ENCODE measurements at regions not wholly inside any gene's neighbourhood (a gene's known extent, or its start where the extent isn't known, plus 50 kb on each side); places are given as distances from the start of the nearest gene placed in this dataset.

GRCh38 chr6:19269341-19269898 is 567.8 kb upstream of the ID4 start:
- no peak for TF ChIP-seq CTCF (IDR thresholded peaks at IDR 0.05)
- H3K27me3 ChIP-seq = no peaks in the 10 kb centered on the region
- intact Hi-C loops (cut with DNase I) = no loop called here
- no peaks in the 10 kb centered on the region for H3K9me3 ChIP-seq
- no peak overlapping the region for H3K4me3 ChIP-seq
- DNase-seq (no peak), ATAC-seq (peak; percentile 9)
- no peak overlapping the region for H3K27ac ChIP-seq
- H3K36me3 ChIP-seq = no peaks in the 10 kb centered on the region
- no peaks in the 10 kb centered on the region for H3K4me1 ChIP-seq

GRCh38 chr6:19270616-19271015 is 566.6 kb upstream of the ID4 start:
- Histone ChIP-seq H3K36me3 (no peaks in the 10 kb centered on the region), H3K27ac (no peak overlapping the region), H3K9me3 (no peaks in the 10 kb centered on the region), H3K4me3 (no peak overlapping the region), H3K27me3 (no peaks in the 10 kb centered on the region), H3K4me1 (no peaks in the 10 kb centered on the region)
- no peak for TF ChIP-seq CTCF (IDR thresholded peaks at IDR 0.05)
- DNase-seq (peak; percentile 59), ATAC-seq (no peak)
- intact Hi-C loops (cut with DNase I) = no loop called here

GRCh38 chr6:19279273-19279684 is 557.9 kb upstream of the ID4 start:
- Histone ChIP-seq H3K4me3 (no peak overlapping the region), H3K27me3 (no peaks in the 10 kb centered on the region), H3K27ac (no peak overlapping the region), H3K4me1 (peaks cover 9% of the 10 kb centered on the region), H3K9me3 (no peaks in the 10 kb centered on the region), H3K36me3 (no peaks in the 10 kb centered on the region)
- ATAC-seq (peak; percentile 35), DNase-seq (no peak)
- intact Hi-C loops (cut with DNase I) = no loop called here
- TF ChIP-seq CTCF (IDR thresholded peaks at IDR 0.05) = no peak

DNA sequence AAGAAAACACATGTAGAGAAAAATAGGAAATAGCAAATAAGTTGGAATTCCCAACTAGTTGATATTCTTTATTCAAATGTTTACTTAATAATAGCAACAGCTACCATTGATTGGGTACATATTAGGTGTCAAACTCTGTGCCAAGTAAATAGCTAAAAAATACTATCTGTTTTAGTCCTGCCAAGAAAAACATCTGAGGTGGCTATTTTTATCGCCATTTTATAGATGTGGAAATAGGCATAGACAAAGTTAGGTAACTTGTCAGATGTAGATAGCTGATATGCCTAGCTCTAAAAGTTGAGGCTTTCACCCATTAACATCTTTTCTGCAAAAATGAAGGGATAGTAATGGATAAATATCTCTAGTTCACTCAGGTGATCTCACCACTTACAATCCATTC is 549.2 kb upstream of the ID4 start:
- H3K9me3 ChIP-seq = no peaks in the 10 kb centered on the region
- no peak for TF ChIP-seq CTCF (IDR thresholded peaks at IDR 0.05)
- intact Hi-C loops (cut with DNase I) = no loop called here
- H3K27me3 ChIP-seq = no peaks in the 10 kb centered on the region
- no peak for DNase-seq
- H3K27ac ChIP-seq = no peak overlapping the region
- H3K36me3 ChIP-seq = no peaks in the 10 kb centered on the region
- no peak for ATAC-seq
- H3K4me1 ChIP-seq = no peaks in the 10 kb centered on the region
- no peak overlapping the region for H3K4me3 ChIP-seq

GRCh38 chr6:19289457-19289856 is 547.7 kb upstream of the ID4 start:
- no peak for ATAC-seq

More at GRCh38 chr6:19289457-19289856, 547.7 kb upstream of the ID4 start:
- no peaks in the 10 kb centered on the region for H3K36me3 ChIP-seq
- no peaks in the 10 kb centered on the region for H3K4me1 ChIP-seq
- H3K4me3 ChIP-seq = no peak overlapping the region
- DNase-seq = no peak
- TF ChIP-seq CTCF (IDR thresholded peaks at IDR 0.05) = no peak
- intact Hi-C loops (cut with DNase I) = no loop called here
- no peak overlapping the region for H3K27ac ChIP-seq
- H3K27me3 ChIP-seq = no peaks in the 10 kb centered on the region
- no peaks in the 10 kb centered on the region for H3K9me3 ChIP-seq
